SK-N-SH (cell line): ENCODE measurements at regions not wholly inside any gene's neighbourhood (a gene's known extent, or its start where the extent isn't known, plus 50 kb on each side); places are given as distances from the start of the nearest gene placed in this dataset.

Experiments
- CTCF ChIA-PET: fragments of 300-600, 350-600 bp; formaldehyde crosslinking; extraction: SDS; loops from one replicate; lab custom pipeline; 2021; lab: Yijun Ruan, JAX
- POLR2A ChIA-PET: fragments of 350-600 bp; sonication (Branson Sonifier 250); formaldehyde crosslinking; extraction: SDS; loops from one replicate; lab custom pipeline; 2020; ENCODE audit warnings: antibody characterized with exemption, inconsistent platforms; lab: Yijun Ruan, JAX
- DNase-seq: peaks from one replicate; pipeline ENCODE4 v3.0.0; 2012
- H2AFZ ChIP-seq: fragments of 200-600 bp; sonication (generic); 2 replicates; pipeline ENCODE4 v1.8.1; 2016; ENCODE audit warnings: antibody characterized with exemption, mild to moderate bottlenecking, low read depth
- H3F3A ChIP-seq: fragments of 200-600 bp; sonication (generic); replicated peaks from 2 replicates; pipeline ENCODE3; 2016; ENCODE audit warnings: antibody characterized with exemption, mild to moderate bottlenecking; ENCODE audit not compliant: insufficient read depth
- H3K27ac ChIP-seq, 2 experiments: fragments of 200-500 bp in 1 of 2; fragments of 200-600 bp in 1 of 2; sonication (Bioruptor generic) in 1 of 2; sonication (generic), shearing (Covaris generic) in 1 of 2; 2 replicates each; pipeline versions ENCODE4 v1.5.1 to v1.6.1; 2014 to 2016; ENCODE audit warnings: low read depth in 2 of 2, inconsistent platforms in 1 of 2, low read length in 1 of 2, mild to moderate bottlenecking in 1 of 2, mixed read lengths in 1 of 2
- H3K27me3 ChIP-seq: fragments of 200-600 bp; sonication (generic), shearing (Covaris generic); 2 replicates; pipeline ENCODE4 v1.6.1; 2016; ENCODE audit warnings: mixed run types; ENCODE audit not compliant: insufficient read depth
- H3K36me3 ChIP-seq, 2 experiments: fragments of 200-500 bp in 1 of 2; fragments of 200-600 bp in 1 of 2; sonication (Bioruptor generic) in 1 of 2; sonication (generic) in 1 of 2; replicated peaks in 1 of 2; 2 replicates each; pipeline versions ENCODE3 to v1.5.1; 2014 to 2016; ENCODE audit warnings: low read length in 1 of 2, mild to moderate bottlenecking in 1 of 2; ENCODE audit not compliant: insufficient read depth in 2 of 2, control insufficient read depth in 1 of 2
- H3K4me1 ChIP-seq, 2 experiments: fragments of 200-500 bp in 1 of 2; fragments of 200-600 bp in 1 of 2; sonication (Bioruptor generic) in 1 of 2; sonication (generic), shearing (Covaris generic) in 1 of 2; 2 replicates each; pipeline versions ENCODE4 v1.5.1 to v1.6.1; 2014 to 2016; ENCODE audit warnings: low read depth in 1 of 2, low read length in 1 of 2, mixed run types in 1 of 2; ENCODE audit not compliant: insufficient read depth in 2 of 2, control insufficient read depth in 1 of 2
- H3K4me2 ChIP-seq: fragments of 200-600 bp; sonication (generic), shearing (Covaris generic); 2 replicates; pipeline ENCODE4 v1.6.1; 2017; ENCODE audit warnings: mixed run types
- H3K4me3 ChIP-seq, 2 experiments: fragments of 200-500 bp in 1 of 2; fragments of 200-600 bp in 1 of 2; sonication (Bioruptor generic) in 1 of 2; sonication (generic), shearing (Covaris generic) in 1 of 2; 2 replicates each; pipeline versions ENCODE4 v1.5.1 to v1.8.1; 2014 to 2016; ENCODE audit warnings: low read depth in 2 of 2, inconsistent platforms in 1 of 2, low read length in 1 of 2, mild to moderate bottlenecking in 1 of 2, mixed read lengths in 1 of 2, moderate library complexity in 1 of 2
- H3K79me2 ChIP-seq: fragments of 200-600 bp; sonication (generic); 2 replicates; pipeline ENCODE4 v1.8.1; 2017; ENCODE audit warnings: mild to moderate bottlenecking; ENCODE audit not compliant: insufficient read depth
- H3K9ac ChIP-seq: fragments of 200-600 bp; sonication (generic); 2 replicates; pipeline ENCODE4 v1.6.1; 2017; ENCODE audit warnings: mixed run types
- H3K9me2 ChIP-seq: fragments of 200-600 bp; sonication (generic); 2 replicates; pipeline ENCODE4 v1.6.1; 2017; ENCODE audit warnings: mixed run types
- H3K9me3 ChIP-seq: fragments of 200-600 bp; sonication (generic); 2 replicates; pipeline ENCODE4 v1.6.1; 2017; ENCODE audit warnings: mixed run types, mild to moderate bottlenecking, moderate library complexity
- H4K20me1 ChIP-seq: fragments of 200-600 bp; sonication (generic); 2 replicates; pipeline ENCODE4 v1.6.1; 2017; ENCODE audit warnings: mild to moderate bottlenecking, mixed run types; ENCODE audit not compliant: insufficient read depth
- CHD2 ChIP-seq: fragments of 150-350 bp; IDR thresholded peaks from 2 replicates; pipeline ENCODE4 v1.6.1; 2018; ENCODE audit warnings: low read length; ENCODE audit not compliant: partially characterized antibody
- CTCF ChIP-seq: fragments of 200-600 bp; sonication (generic); IDR thresholded peaks from 2 replicates; pipeline ENCODE4 v1.6.1; 2017; ENCODE audit warnings: antibody characterized with exemption, mild to moderate bottlenecking, moderate library complexity
- ELF1 ChIP-seq: IDR thresholded peaks from 2 replicates; pipeline ENCODE4 v1.4.0; 2012
- EZH2phosphoT487 ChIP-seq: fragments of 200-600 bp; sonication (generic); IDR thresholded peaks from 2 replicates; pipeline ENCODE4 v1.6.1; 2017; ENCODE audit warnings: low read depth, mixed run types, mild to moderate bottlenecking, antibody characterized with exemption, moderate library complexity, borderline replicate concordance
- FOXJ3 ChIP-seq: sonication (generic); formaldehyde crosslinking; IDR thresholded peaks from 2 replicates; pipeline ENCODE4 v1.5.1; 2020; ENCODE audit warnings: mild to moderate bottlenecking, missing genetic modification reagents
- FOXM1 ChIP-seq: IDR thresholded peaks from 2 replicates; pipeline ENCODE4 v1.4.0; 2012; ENCODE audit warnings: low read depth, mild to moderate bottlenecking
- JUND ChIP-seq: IDR thresholded peaks from 2 replicates; pipeline ENCODE4 v1.4.0; 2012
- MXI1 ChIP-seq: IDR thresholded peaks from 2 replicates; pipeline ENCODE4 v1.6.1; 2012; ENCODE audit warnings: mild to moderate bottlenecking, low read depth, low read length, improper control_type of control experiment
- NFIC ChIP-seq: IDR thresholded peaks from 2 replicates; pipeline ENCODE4 v1.4.0; 2012; ENCODE audit warnings: borderline replicate concordance
- RCOR1 ChIP-seq: fragments of 150-350 bp; IDR thresholded peaks from 2 replicates; pipeline ENCODE4 v1.6.1; 2017; ENCODE audit warnings: antibody characterized with exemption, low read length
- REST ChIP-seq: IDR thresholded peaks from 2 replicates; pipeline ENCODE4 v1.6.1; 2012; ENCODE audit warnings: mild to moderate bottlenecking, low read depth, low read length, moderate library complexity
- RFX5 ChIP-seq: IDR thresholded peaks from 2 replicates; pipeline ENCODE4 v1.6.1; 2012; ENCODE audit warnings: mild to moderate bottlenecking, improper control_type of control experiment, low read length
- SIN3A ChIP-seq: IDR thresholded peaks from 2 replicates; pipeline ENCODE4 v1.6.1; 2012; ENCODE audit warnings: low read depth, mild to moderate bottlenecking, low read length, moderate library complexity, borderline replicate concordance
- SMC3 ChIP-seq: IDR thresholded peaks from 2 replicates; pipeline ENCODE4 v1.6.1; 2012; ENCODE audit warnings: low read depth, low read length, improper control_type of control experiment
- TAF1 ChIP-seq: IDR thresholded peaks from 2 replicates; pipeline ENCODE4 v1.6.1; 2012; ENCODE audit warnings: low read depth, mild to moderate bottlenecking, low read length, moderate library complexity, borderline replicate concordance
- USF1 ChIP-seq: IDR thresholded peaks from 2 replicates; pipeline ENCODE4 v1.4.0; 2012; ENCODE audit warnings: low read depth, borderline replicate concordance
- YY1 ChIP-seq: IDR thresholded peaks from 2 replicates; pipeline ENCODE4 v1.4.0; 2012; ENCODE audit warnings: low read depth, mild to moderate bottlenecking
- WGBS: methylation state at CpG from one replicate; pipeline ENCODE4 v1.1.6; 2017; ENCODE audit warnings: low lambda C conversion rate; 5-methylcytosine and 5-hydroxymethylcytosine counted together
- TF ChIP-seq, protein P1 (sequence below): IDR thresholded peaks from 2 replicates; pipeline ENCODE4; 2012

- no peaks in the 10 kb centered on the region for H3K79me2 ChIP-seq
- H3K4me2 ChIP-seq: 0 out of 2 replicates have a peak overlapping the region, but pooled peaks have one; percentile 30
- ChIA-PET POLR2A (no interaction called here), CTCF (interaction anchor here (0.7 kb wide), 1 partner anchor 24 kb away, joined by 3 read pairs; no protein-coding TSS in a partner anchor)
- DNase-seq: no peak
- H4K20me1 ChIP-seq: no peaks in the 10 kb centered on the region
- TF ChIP-seq SIN3A (no peak), FOXM1 (no peak), CHD2 (no peak), NFIC (no peak), SMC3 (no peak), MXI1 (no peak), ELF1 (no peak), CTCF (no peak), EZH2phosphoT487 (no peak)
- TF ChIP-seq, protein P1, sequence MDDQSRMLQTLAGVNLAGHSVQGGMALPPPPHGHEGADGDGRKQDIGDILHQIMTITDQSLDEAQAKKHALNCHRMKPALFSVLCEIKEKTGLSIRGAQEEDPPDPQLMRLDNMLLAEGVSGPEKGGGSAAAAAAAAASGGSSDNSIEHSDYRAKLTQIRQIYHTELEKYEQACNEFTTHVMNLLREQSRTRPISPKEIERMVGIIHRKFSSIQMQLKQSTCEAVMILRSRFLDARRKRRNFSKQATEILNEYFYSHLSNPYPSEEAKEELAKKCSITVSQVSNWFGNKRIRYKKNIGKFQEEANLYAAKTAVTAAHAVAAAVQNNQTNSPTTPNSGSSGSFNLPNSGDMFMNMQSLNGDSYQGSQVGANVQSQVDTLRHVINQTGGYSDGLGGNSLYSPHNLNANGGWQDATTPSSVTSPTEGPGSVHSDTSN: no peak
- H3F3A ChIP-seq: no peaks in the 10 kb centered on the region
- H3K9me2 ChIP-seq: no peaks in the 10 kb centered on the region
- no peaks in the 10 kb centered on the region for H3K27me3 ChIP-seq
- H3K4me1 ChIP-seq: peaks cover 6 to 17% of the 10 kb centered on the region in 2 experiments; a peak in 3 of 4 replicates
- H3K4me3 ChIP-seq: no peak overlapping the region
- H3K9ac ChIP-seq: no peak overlapping the region
- H3K36me3 ChIP-seq: no peaks in the 10 kb centered on the region
- WGBS: 93% methylated on average over 4 of the region's 4 CpGs
- no peaks in the 10 kb centered on the region for H3K9me3 ChIP-seq
- H3K27ac ChIP-seq: peak overlapping the region; percentile 75 to 85; a peak in 3 of 4 replicates
- H2AFZ ChIP-seq: peak overlapping the region; percentile 89
Observed at GRCh38 chr5:173782671-173783101, 105.5 kb upstream of the CPEB4 start.

GRCh38 chr5:173783371-173783770 lies 104.8 kb upstream of the CPEB4 start:
- CTCF ChIA-PET: no interaction called here
- Histone ChIP-seq H3K27ac (no peak overlapping the region), H3K4me2 (no peak overlapping the region), H3K9me3 (no peaks in the 10 kb centered on the region), H3K9ac (no peak overlapping the region), H2AFZ (peak overlapping the region; percentile 89; the same call in 1 of the 2 replicates), H3K4me3 (no peak overlapping the region), H3K27me3 (no peaks in the 10 kb centered on the region), H4K20me1 (no peaks in the 10 kb centered on the region), H3K79me2 (no peaks in the 10 kb centered on the region), H3F3A (no peaks in the 10 kb centered on the region), H3K9me2 (no peaks in the 10 kb centered on the region), H3K36me3 (no peaks in the 10 kb centered on the region), H3K4me1 (peaks cover 6 to 11% of the 10 kb centered on the region in 2 experiments; a peak in 3 of 4 replicates)
- TF ChIP-seq FOXJ3: no peak
- no peak for TF ChIP-seq USF1
- no peak for TF ChIP-seq RFX5
- no peak for TF ChIP-seq RCOR1
- TF ChIP-seq JUND: no peak
- no peak for TF ChIP-seq REST
- no peak for TF ChIP-seq TAF1
- TF ChIP-seq YY1: no peak
- no peak for TF ChIP-seq FOXM1
- TF ChIP-seq ELF1: no peak
- POLR2A ChIA-PET: no interaction called here
- DNase-seq: no peak
- WGBS: 97% methylated on average over 2 of the region's 2 CpGs
